K562 (cell line): ENCODE measurements at regions not wholly inside any gene's neighbourhood (a gene's known extent, or its start where the extent isn't known, plus 50 kb on each side); places are given as distances from the start of the nearest gene placed in this dataset.
A peak's percentile ranks its signal among the peaks of the same experiment; 100 is the strongest.

ENCODE experiments used
- BACH1 ChIP-seq: fragments of 200-800 bp; sonication (Bioruptor generic); IDR thresholded peaks from 2 replicates; pipeline ENCODE4 v1.6.1; 2016; ENCODE audit warnings: missing genetic modification characterization, missing compliant biosample characterization
- CLOCK ChIP-seq: fragments of 250-450 bp; sonication (Bioruptor Pico); IDR thresholded peaks from 2 replicates; pipeline ENCODE4 v1.4.0; 2020; ENCODE audit warnings: mild to moderate bottlenecking, moderate library complexity, borderline replicate concordance
- EGR1 ChIP-seq: fragments of 450-650 bp; conservative IDR thresholded peaks from 2 replicates; pipeline ENCODE4 v1.6.1; 2017; ENCODE audit warnings: mild to moderate bottlenecking
- GABPA ChIP-seq: fragments of 200-800 bp; sonication (Bioruptor generic); conservative IDR thresholded peaks from 2 replicates; pipeline ENCODE4 v1.6.1; 2016; ENCODE audit warnings: low read depth, missing genetic modification characterization, missing compliant biosample characterization
- HDAC1 ChIP-seq, 2 experiments: fragments of 450-650 bp; IDR thresholded peaks; 2 replicates each; pipeline ENCODE4 v1.6.1; 2016 to 2017; ENCODE audit warnings: inconsistent platforms in 1 of 2, mild to moderate bottlenecking in 1 of 2, moderate library complexity in 1 of 2
- MBD2 ChIP-seq: sonication (generic); IDR thresholded peaks from 2 replicates; pipeline ENCODE4 v1.6.1; 2016; ENCODE audit warnings: low read depth, borderline replicate concordance
- PBX2 ChIP-seq, 2 experiments: IDR thresholded peaks in 1 of 2; conservative IDR thresholded peaks in 1 of 2; 2 replicates each; pipeline ENCODE4 v1.6.1; 2016; ENCODE audit warnings: low read depth in 2 of 2, mild to moderate bottlenecking in 1 of 2, missing compliant biosample characterization in 1 of 2, missing genetic modification characterization in 1 of 2, moderate library complexity in 1 of 2
- PRPF4 ChIP-seq: fragments of 200-400 bp; formaldehyde crosslinking; IDR thresholded peaks from one replicate; pipeline ENCODE4 v1.6.1; 2017; ENCODE audit warnings: low read length, low read depth, mild to moderate bottlenecking; ENCODE audit not compliant: insufficient read depth, poor library complexity, severe bottlenecking
- RFX7 ChIP-seq: fragments of 250-450 bp; sonication (Bioruptor Pico); IDR thresholded peaks from 2 replicates; pipeline ENCODE4 v1.5.1; 2021; ENCODE audit warnings: mild to moderate bottlenecking
- SAFB2 ChIP-seq: fragments of 200-400 bp; formaldehyde crosslinking; IDR thresholded peaks from 2 replicates; pipeline ENCODE4 v1.6.1; 2018; ENCODE audit warnings: borderline replicate concordance, low read length, low read depth, moderate library complexity; ENCODE audit not compliant: severe bottlenecking
- UBTF ChIP-seq, 2 experiments: IDR thresholded peaks; 2 replicates each; pipeline ENCODE4 v1.6.1; 2012; ENCODE audit warnings: improper control_type of control experiment in 2 of 2, low read depth in 2 of 2, low read length in 2 of 2, borderline replicate concordance in 1 of 2
- ZNF217 ChIP-seq: sonication (generic); formaldehyde crosslinking; IDR thresholded peaks from 2 replicates; pipeline ENCODE4 v1.8.0; 2022; ENCODE audit warnings: mild to moderate bottlenecking, missing genetic modification reagents
- ZNF311 ChIP-seq: fragments of 250-450 bp; sonication (Bioruptor Pico); IDR thresholded peaks from 2 replicates; pipeline ENCODE4 v1.4.0; 2020; ENCODE audit warnings: mild to moderate bottlenecking, moderate library complexity
- ZNF639 ChIP-seq, 2 experiments: fragments of 200-800 bp in 1 of 2; sonication (Bioruptor generic) in 1 of 2; sonication (generic) in 1 of 2; formaldehyde crosslinking in 1 of 2; IDR thresholded peaks in 1 of 2; conservative IDR thresholded peaks in 1 of 2; 2 replicates each; pipeline versions ENCODE4 v1.5.0 to v1.6.1; 2016 to 2020; ENCODE audit warnings: missing compliant biosample characterization in 1 of 2, missing genetic modification characterization in 1 of 2, missing genetic modification reagents in 1 of 2
- ZSCAN32 ChIP-seq: fragments of 450-650 bp; formaldehyde crosslinking; IDR thresholded peaks from 2 replicates; pipeline ENCODE4 v1.4.0; 2020; ENCODE audit warnings: mild to moderate bottlenecking, moderate library complexity

- TF ChIP-seq CLOCK (CRISPR knock-in tag), result no peak
- peak; percentile 62 for TF ChIP-seq EGR1
- no peak for TF ChIP-seq PRPF4
- no peak for TF ChIP-seq ZNF639 (CRISPR knock-in tag; conservative IDR thresholded peaks at IDR 0.05 in 1 of 2, IDR thresholded peaks at IDR 0.05 in 1 of 2)
- no peak for TF ChIP-seq PBX2 (CRISPR knock-in tag; IDR thresholded peaks at IDR 0.05; ENCODE audit: low read depth)
- no peak for TF ChIP-seq PBX2 (tag; conservative IDR thresholded peaks at IDR 0.05; ENCODE audit: low read depth)
- TF ChIP-seq SAFB2, result no peak
- no peak for TF ChIP-seq GABPA (tag)
- TF ChIP-seq ZNF217 (CRISPR knock-in tag), result peak; percentile 99
- no peak for TF ChIP-seq BACH1 (tag)
- TF ChIP-seq RFX7 (CRISPR knock-in tag), result no peak
- peak in 1 of 2 experiments; percentile 60; a peak in 1 of 4 replicates for TF ChIP-seq HDAC1 (IDR thresholded peaks at IDR 0.05)
- no peak for TF ChIP-seq ZNF311 (CRISPR knock-in tag)
- TF ChIP-seq ZSCAN32 (CRISPR knock-in tag), result no peak
- no peak for TF ChIP-seq UBTF (IDR thresholded peaks at IDR 0.05; ENCODE audit: borderline replicate concordance in 1 of 2, low read depth in 2 of 2, low read length in 2 of 2)
- no peak for TF ChIP-seq MBD2
Observed at GRCh38 chr6:13873288-13874190, 51.2 kb upstream of the RNF182 start (continued).
